ENCODE measurements at regions not wholly inside any gene's neighbourhood (a gene's known extent, or its start where the extent isn't known, plus 50 kb on each side); places are given as distances from the start of the nearest gene placed in this dataset.

DNA sequence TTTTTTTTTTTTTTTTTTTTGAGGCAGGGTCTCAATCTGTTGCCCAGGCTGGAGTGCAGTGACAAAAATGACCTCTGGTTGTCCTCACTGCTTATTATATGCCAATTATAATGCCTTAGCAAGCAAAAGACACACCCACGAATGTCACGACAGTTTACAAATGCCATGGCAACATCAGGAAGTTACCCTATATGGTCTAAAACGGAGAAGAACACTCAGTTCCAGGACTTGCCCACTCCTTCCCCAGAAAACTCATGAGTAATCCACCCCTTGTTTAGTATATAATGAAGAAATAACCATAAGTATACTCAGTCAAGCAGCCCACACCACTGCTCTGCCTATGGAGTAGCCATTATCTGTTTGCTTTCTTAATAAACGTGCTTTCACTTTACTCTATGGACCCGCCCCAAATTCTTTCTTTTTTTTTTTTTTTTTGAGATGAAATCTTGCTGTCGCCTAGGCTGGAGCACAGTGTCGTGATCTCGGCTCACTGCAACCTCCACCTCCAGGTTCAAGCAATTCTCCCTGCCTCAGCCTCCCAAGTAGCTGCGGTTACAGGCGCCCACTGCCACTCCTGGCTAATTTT is 106.2 kb downstream of the SMIM20 start:
- TF ChIP-seq CTCF (conservative IDR thresholded peaks at IDR 0.05; ENCODE audit: low read depth, low read length) = no peak
- no peak for TF ChIP-seq EZH2 (IDR thresholded peaks at IDR 0.05; ENCODE audit: low read length, unreplicated experiment)
- no peak for TF ChIP-seq EZH2phosphoT487 (IDR thresholded peaks at IDR 0.05; ENCODE audit: borderline replicate concordance, low read length)

Measured in PC-3 (cell line).